ENCODE measurements at regions not wholly inside any gene's neighbourhood (a gene's known extent, or its start where the extent isn't known, plus 50 kb on each side); places are given as distances from the start of the nearest gene placed in this dataset.
"Not testable (repeated sequence)": the region's sequence is repeated elsewhere in the genome, so short reads cannot be mapped to it uniquely, and the experiment has no call there.

DNA sequence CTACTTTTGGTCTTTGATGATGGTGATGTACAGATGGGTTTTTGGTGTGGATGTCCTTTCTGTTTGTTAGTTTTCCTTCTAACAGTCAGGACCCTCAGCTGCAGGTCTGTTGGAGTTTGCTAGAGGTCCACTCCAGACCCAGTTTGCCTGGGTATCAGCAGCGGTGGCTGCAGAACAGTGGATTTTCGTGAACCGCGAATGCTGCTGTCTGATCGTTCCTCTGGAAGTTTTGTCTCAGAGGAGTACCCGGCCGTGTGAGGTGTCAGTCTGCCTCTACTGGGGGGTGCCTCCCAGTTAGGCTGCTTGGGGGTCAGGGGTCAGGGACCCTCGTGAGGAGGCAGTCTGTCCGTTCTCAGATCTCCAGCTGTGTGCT lies 56.6 kb upstream of the TNFAIP8 start:
- DNase-seq (ENCODE audit: low read depth in 2 of 2): not testable (repeated sequence)

DNA sequence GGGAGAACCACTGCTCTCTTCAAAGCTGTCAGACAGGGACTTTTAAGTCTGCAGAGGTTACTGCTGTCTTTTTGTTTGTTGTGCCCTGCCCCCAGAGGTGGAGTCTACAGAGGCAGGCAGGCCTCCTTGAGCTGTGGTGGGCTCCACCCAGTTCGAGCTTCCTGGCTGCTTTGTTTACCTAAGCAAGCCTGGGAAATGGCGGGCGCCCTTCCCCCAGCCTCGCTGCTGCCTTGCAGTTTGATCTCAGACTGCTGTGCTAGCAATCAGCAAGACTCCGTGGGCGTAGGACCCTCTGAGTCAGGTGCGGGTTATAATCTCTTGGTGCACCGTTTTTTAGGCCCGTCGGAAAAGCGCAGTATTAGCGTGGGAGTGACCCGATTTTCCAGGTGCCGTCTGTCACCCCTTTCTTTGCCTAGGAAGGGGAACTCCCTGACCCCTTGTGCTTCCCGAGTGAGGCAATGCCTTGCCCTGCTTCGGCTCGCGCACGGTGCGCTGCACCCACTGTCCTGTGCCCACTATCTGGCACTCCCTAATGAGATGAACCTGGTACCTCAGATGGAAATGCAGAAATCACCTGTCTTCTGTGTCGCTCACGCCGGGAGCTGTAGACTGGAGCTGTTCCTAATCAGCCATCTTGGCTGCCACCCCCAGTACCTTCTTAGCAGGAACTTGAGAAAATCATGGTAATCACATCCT lies 56.1 kb upstream of the TNFAIP8 start:
- not testable (repeated sequence) for DNase-seq (ENCODE audit: low read depth in 2 of 2)

DNA sequence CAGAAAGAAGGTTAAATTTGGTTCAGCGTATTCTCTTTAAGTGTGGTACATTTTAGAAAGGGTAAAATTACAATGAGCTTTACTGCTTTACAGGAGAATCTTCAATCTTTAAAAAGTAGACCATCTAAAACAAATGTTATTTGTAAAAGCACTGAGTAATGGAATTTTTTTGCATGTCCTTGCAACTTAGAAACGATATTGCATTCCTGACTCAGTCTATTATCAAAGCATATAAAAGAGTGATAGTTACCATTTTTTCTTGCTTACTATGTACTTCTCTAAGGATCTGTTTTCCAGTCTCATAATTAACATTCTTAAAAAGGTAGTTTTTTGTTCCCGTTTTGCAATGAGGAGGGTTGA lies 55.5 kb upstream of the TNFAIP8 start:
- no peak for DNase-seq (ENCODE audit: low read depth in 2 of 2)

DNA sequence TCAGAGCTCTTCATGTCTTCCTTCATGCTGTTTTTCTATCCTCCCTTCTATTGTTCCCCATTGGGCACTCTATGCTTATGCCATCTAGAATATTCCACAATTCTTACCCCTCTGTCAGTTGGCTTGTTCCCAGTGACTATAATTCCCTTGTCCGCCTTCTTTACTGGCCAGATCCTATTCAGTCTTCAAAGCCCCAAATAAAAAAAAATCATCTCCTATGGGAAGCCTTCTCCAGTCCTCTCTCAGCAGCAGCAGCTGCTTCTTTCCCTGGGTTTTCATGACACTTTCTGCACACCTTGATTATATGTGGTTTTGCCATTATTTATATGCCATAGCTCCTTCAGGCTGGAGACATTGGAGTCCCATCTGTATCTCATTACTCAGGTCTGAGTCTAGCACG lies 54.6 kb upstream of the TNFAIP8 start:
- no peak for DNase-seq (ENCODE audit: low read depth in 2 of 2)

DNA sequence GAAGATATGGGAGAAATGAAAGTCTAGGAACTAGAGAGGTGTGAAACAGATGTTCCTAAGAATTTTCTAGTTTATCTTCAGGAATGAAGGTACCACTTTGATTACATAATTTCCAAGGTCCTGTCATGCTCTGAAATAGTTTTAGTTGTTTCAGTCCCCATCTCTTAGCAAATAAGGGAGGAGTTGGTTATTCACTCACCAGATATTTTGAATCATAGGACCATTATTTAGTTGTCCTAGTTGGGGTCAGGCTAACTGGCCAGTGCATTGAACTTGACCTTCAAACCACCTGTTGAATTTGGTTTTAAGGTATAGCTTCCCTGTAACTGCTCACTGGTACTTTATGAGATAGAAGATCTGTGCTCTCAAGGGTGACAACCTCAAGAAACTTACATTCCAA lies 53.9 kb upstream of the TNFAIP8 start:
- DNase-seq (ENCODE audit: low read depth in 2 of 2): no peak

DNA sequence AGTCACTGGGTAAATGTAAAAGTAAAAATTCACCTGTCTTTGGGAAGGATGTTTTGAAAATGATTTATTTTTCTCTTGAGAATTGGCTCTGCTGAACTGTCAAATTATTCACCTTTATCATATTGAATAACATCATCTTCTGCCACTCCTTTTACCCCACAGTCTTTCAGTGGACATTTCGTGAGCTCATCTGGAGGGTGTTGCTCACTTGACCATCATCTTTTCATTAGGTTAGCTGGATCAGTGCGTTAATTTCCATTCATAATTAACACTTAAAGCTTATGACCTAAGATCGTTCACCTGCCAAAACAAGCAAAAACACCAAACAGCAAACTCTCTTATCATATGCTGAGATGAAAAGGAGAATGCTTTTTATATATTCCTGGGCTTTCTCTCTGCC lies 53.4 kb upstream of the TNFAIP8 start:
- no peak for DNase-seq (ENCODE audit: low read depth in 2 of 2)

DNA sequence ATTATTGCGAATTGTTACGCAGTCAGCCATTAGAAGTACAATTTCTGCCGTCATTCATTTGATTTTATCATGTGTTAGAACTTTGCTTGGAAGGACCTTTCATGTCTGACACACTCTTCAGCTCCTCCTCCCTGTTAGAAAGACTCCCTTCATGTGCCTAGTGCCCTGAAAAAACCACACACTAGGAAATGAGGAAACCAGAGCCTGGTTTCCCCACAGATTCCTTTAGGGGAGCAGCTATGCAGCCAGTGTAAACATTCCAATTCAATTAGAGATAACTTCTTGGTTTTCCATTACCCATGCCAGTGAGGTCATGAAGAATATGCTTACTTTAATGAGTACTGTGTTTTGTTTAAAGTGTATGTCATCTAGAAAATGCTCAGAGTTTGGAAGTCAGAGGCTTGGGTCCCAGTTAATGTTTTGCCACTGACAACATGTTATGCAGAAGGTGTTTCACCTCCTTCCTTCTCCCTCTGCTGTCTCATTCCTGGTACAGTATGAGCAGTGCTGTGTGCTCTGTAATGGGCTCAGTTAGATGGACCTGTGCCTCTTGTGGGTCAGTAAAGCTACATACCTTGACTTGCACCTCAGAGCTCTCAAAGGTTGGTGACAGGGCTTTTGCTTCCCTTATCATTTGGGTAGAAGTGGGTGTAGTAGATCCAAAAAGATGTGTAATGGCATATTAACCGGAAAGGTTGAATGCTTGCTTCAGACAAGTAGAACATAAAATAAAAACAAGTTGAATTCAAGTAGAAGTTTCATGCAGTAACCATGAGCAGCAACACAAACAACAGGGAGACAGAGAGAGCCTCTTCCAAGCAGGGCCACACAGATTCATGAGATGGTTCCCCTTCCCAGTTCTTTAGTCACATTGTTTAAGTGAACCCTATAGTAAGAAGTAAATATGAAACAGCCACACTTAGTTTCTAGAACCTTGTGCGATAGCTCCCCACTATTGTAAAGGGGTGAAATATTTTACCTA lies 52.6 kb upstream of the TNFAIP8 start:
- DNase-seq (ENCODE audit: low read depth in 2 of 2): peak; percentile 52 to 86

DNA sequence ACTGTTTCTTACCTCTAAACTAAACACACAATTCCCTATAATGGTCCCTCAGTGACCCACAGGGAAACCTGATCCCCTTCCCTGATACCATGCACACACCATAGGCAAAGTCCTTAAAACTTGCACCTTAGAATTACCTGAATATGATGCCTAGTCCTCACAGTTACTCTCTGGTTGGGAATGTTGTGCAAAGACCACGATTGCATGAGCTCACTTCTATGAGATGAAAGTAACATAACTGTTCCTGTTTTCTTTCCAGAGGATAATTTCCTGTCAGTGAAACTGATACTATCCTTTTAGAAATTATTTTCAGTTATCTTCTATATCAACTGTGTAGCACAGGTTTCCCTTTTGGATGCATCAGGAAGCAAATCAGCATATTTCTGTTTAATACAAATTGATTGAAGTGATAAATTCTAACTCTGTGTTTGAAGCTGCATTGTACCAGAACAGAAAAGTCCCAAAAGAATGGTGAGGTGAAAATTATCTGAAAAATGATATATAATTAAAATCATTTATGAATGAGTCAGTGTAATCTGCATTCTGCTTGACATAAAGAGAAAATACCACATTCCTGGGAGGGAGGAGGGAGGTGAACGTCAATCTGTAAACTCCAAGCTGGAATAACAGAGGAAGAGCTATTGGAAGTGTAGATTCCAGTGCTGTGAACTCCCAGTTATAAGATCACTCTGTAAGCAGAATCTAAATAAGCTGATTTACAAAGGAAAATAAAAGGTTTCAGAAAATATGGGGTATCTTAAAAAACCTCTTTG lies 51.2 kb upstream of the TNFAIP8 start:
- peak; percentile 24 to 44 for DNase-seq (ENCODE audit: low read depth in 2 of 2)

Data from lung microvascular endothelial cell (primary cell).